GM21619 (cell line): ENCODE measurements at regions not wholly inside any gene's neighbourhood (a gene's known extent, or its start where the extent isn't known, plus 50 kb on each side); places are given as distances from the start of the nearest gene placed in this dataset.
"Not testable (repeated sequence)": the region's sequence is repeated elsewhere in the genome, so short reads cannot be mapped to it uniquely, and the experiment has no call there.

Experiments used
- ATAC-seq: cut with Tn5 transposase; IDR thresholded peaks from one replicate; pipeline ENCODE4 v1.9.1; 2021; ENCODE audit not compliant: unreplicated experiment

- no peak for ATAC-seq
These were observed 334.6 kb upstream of the ATP10A start for GRCh38 chr15:26197719-26198118.

- ATAC-seq, result no peak
These were observed 333.9 kb upstream of the ATP10A start for GRCh38 chr15:26197060-26197459.

GRCh38 chr15:26191193-26191592, 328.1 kb upstream of the ATP10A start:
- no peak for ATAC-seq

GRCh38 chr15:26186138-26186537, 323.0 kb upstream of the ATP10A start:
- ATAC-seq, result not testable (repeated sequence)

- no peak for ATAC-seq
These were observed 319.3 kb upstream of the ATP10A start for GRCh38 chr15:26182441-26182840.

- ATAC-seq, result no peak
These were observed 316.8 kb upstream of the ATP10A start for GRCh38 chr15:26179906-26180305.

- ATAC-seq, result no peak
These were observed 315.6 kb upstream of the ATP10A start for GRCh38 chr15:26178640-26179220.

- ATAC-seq, result no peak
These were observed 314.7 kb upstream of the ATP10A start for GRCh38 chr15:26177816-26178215.

GRCh38 chr15:26176831-26177230, 313.7 kb upstream of the ATP10A start:
- no peak for ATAC-seq

- ATAC-seq, result no peak
These were observed 308.1 kb upstream of the ATP10A start for GRCh38 chr15:26171266-26171665.

- ATAC-seq, result no peak
These were observed 303.3 kb upstream of the ATP10A start for GRCh38 chr15:26166429-26166828.

- ATAC-seq, result no peak
These were observed 302.4 kb upstream of the ATP10A start for GRCh38 chr15:26165546-26165945.

- no peak for ATAC-seq
These were observed 297.2 kb upstream of the ATP10A start for GRCh38 chr15:26160343-26160742.

- ATAC-seq, result no peak
These were observed 295.0 kb upstream of the ATP10A start for GRCh38 chr15:26158176-26158575.

GRCh38 chr15:26157081-26157480, 294.0 kb upstream of the ATP10A start:
- no peak for ATAC-seq

- ATAC-seq, result no peak
These were observed 292.9 kb upstream of the ATP10A start for GRCh38 chr15:26156051-26156450.

GRCh38 chr15:26148156-26148860, 285.2 kb upstream of the ATP10A start:
- ATAC-seq, result no peak

GRCh38 chr15:26146202-26146601, 283.1 kb upstream of the ATP10A start:
- ATAC-seq, result no peak

GRCh38 chr15:26145796-26146195, 282.7 kb upstream of the ATP10A start:
- ATAC-seq, result no peak

GRCh38 chr15:26144836-26145235, 281.7 kb upstream of the ATP10A start:
- no peak for ATAC-seq

GRCh38 chr15:26143221-26143620, 280.1 kb upstream of the ATP10A start:
- ATAC-seq, result no peak

- no peak for ATAC-seq
These were observed 271.7 kb upstream of the ATP10A start for GRCh38 chr15:26134812-26135211.

- no peak for ATAC-seq
These were observed 271.0 kb upstream of the ATP10A start for GRCh38 chr15:26134152-26134551.
